Epidermal melanocyte (primary cell): ENCODE measurements at regions not wholly inside any gene's neighbourhood (a gene's known extent, or its start where the extent isn't known, plus 50 kb on each side); places are given as distances from the start of the nearest gene placed in this dataset.

ENCODE experiments used
- DNase-seq: peaks from one replicate; pipeline ENCODE4 v3.0.0; 2011; ENCODE audit warnings: low spot score; ENCODE audit not compliant: insufficient read length

GRCh38 chr2:23211987-23212583 lies 172.9 kb upstream of the KLHL29 start:
- no peak for DNase-seq

- no peak for DNase-seq
Measured at GRCh38 chr2:23213196-23213595, 171.8 kb upstream of the KLHL29 start.

- no peak for DNase-seq
Measured at GRCh38 chr2:23215016-23215415, 170.0 kb upstream of the KLHL29 start.

- DNase-seq = no peak
Measured at GRCh38 chr2:23219666-23220065, 165.3 kb upstream of the KLHL29 start.

GRCh38 chr2:23220513-23221094 lies 164.4 kb upstream of the KLHL29 start:
- no peak for DNase-seq

- no peak for DNase-seq
Measured at GRCh38 chr2:23221236-23221635, 163.7 kb upstream of the KLHL29 start.

GRCh38 chr2:23221901-23222300 lies 163.1 kb upstream of the KLHL29 start:
- DNase-seq = no peak

GRCh38 chr2:23230885-23231284 lies 154.1 kb upstream of the KLHL29 start:
- no peak for DNase-seq

GRCh38 chr2:23231865-23232264 lies 153.1 kb upstream of the KLHL29 start:
- DNase-seq = no peak

GRCh38 chr2:23235292-23235691 lies 149.7 kb upstream of the KLHL29 start:
- peak; percentile 41 for DNase-seq

GRCh38 chr2:23235736-23236135 lies 149.2 kb upstream of the KLHL29 start:
- no peak for DNase-seq

GRCh38 chr2:23237147-23237546 lies 147.8 kb upstream of the KLHL29 start:
- no peak for DNase-seq

GRCh38 chr2:23238011-23238657 lies 146.8 kb upstream of the KLHL29 start:
- no peak for DNase-seq

GRCh38 chr2:23239374-23239773 lies 145.6 kb upstream of the KLHL29 start:
- no peak for DNase-seq

- DNase-seq = no peak
Measured at GRCh38 chr2:23241121-23241520, 143.9 kb upstream of the KLHL29 start.

GRCh38 chr2:23241611-23242245 lies 143.3 kb upstream of the KLHL29 start:
- DNase-seq = no peak

- DNase-seq = peak; percentile 50
Measured at GRCh38 chr2:23243073-23243659, 141.8 kb upstream of the KLHL29 start.

GRCh38 chr2:23244617-23245016 lies 140.4 kb upstream of the KLHL29 start:
- no peak for DNase-seq

- no peak for DNase-seq
Measured at GRCh38 chr2:23246992-23247683, 137.8 kb upstream of the KLHL29 start.

GRCh38 chr2:23248667-23249066 lies 136.3 kb upstream of the KLHL29 start:
- DNase-seq = no peak

- DNase-seq = no peak
Measured at GRCh38 chr2:23249348-23249747, 135.6 kb upstream of the KLHL29 start.

GRCh38 chr2:23250371-23250770 lies 134.6 kb upstream of the KLHL29 start:
- no peak for DNase-seq
